CD4-positive, alpha-beta T cell treated with Interleukin-10 for 1 hour (primary cell): ENCODE measurements at regions not wholly inside any gene's neighbourhood (a gene's known extent, or its start where the extent isn't known, plus 50 kb on each side); places are given as distances from the start of the nearest gene placed in this dataset.
A peak's percentile ranks its signal among the peaks of the same experiment; 100 is the strongest.

ENCODE experiments used
- DNase-seq: peaks from one replicate; pipeline ENCODE4 v3.0.0-alpha.2; 2020

GRCh38 chr7:16978358-16979244 is 96.8 kb upstream of the AGR3 start:
- DNase-seq: no peak

GRCh38 chr7:16980539-16980938 is 98.8 kb upstream of the AGR3 start:
- no peak for DNase-seq

DNA sequence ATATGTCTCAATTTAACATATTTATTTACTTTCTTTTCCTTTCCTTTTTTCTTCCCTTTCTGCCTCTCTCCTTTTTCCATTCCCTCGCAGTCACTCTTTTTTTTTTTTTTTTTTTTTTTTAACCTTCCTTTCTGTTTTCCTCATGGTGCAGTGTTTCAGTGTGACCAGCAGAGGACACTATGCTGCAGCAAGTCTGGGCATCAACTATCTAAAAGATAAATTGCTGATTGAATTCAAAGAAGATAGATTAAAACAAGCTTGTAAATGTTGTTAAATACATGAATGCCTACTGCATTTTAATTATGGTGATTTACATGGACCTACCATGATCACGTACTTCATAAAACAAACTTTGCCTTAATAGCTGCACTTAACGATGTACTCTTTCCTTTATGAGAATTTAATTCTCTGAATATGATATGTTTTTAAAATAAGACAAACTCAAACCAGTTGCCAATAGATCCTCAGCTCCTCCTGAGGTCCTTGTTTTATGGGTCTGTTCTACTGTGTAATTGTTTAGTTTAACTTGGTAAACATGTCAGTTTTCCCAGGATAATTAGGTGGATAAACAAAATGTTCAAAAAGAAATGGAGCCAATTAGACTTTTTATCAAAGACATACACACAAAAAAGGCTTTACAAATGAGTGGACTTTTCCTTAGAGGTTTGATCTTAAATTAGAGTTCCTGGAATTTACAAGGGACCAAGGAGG is 101.0 kb upstream of the AGR3 start:
- DNase-seq: peak; percentile 52

GRCh38 chr7:16984375-16984774 is 102.6 kb upstream of the AGR3 start:
- no peak for DNase-seq

DNA sequence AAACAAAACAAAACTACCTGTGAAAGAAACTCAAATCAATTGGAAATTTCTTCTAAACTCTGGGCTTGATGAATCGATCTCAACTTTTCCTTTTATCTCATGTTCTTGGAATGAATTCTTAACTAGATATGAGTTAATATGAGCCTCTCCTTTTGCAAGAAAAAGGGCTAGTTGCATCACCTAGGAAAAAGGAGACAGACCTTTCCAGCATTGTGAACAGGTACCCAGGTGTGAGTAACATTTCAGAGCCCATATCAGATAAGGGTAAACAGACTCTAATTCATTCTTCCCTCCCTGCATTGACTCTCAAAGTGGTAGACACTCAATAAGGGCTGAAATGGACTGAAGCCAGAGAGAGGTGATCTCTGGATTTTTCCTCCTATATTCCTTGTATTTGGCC is 103.8 kb upstream of the AGR3 start:
- no peak for DNase-seq

GRCh38 chr7:16986755-16987154 is 105.0 kb upstream of the AGR3 start:
- DNase-seq: no peak

- no peak for DNase-seq
Measured at GRCh38 chr7:16989811-16990413, 108.1 kb upstream of the AGR3 start.

DNA sequence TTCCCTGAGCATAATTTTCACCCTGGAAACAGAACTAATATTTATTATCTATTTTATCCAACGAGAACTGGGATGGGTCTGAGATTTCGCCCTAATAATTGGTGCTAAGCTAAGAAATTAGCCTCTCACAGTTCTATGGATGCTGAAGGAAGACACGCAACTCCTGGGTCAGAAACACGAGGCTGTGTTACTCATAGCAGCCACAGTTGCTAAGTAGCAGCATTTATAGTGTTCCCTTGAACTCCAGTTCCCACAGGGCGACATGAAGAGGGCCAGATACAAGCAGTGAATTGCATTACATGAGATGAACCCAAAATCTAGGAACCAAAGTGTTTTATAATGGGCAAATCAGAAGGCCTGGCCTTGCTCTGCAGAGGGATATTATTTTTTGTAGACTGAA is 109.8 kb upstream of the AGR3 start:
- no peak for DNase-seq

- no peak for DNase-seq
Measured at GRCh38 chr7:16993543-16993942, 111.8 kb upstream of the AGR3 start.

DNA sequence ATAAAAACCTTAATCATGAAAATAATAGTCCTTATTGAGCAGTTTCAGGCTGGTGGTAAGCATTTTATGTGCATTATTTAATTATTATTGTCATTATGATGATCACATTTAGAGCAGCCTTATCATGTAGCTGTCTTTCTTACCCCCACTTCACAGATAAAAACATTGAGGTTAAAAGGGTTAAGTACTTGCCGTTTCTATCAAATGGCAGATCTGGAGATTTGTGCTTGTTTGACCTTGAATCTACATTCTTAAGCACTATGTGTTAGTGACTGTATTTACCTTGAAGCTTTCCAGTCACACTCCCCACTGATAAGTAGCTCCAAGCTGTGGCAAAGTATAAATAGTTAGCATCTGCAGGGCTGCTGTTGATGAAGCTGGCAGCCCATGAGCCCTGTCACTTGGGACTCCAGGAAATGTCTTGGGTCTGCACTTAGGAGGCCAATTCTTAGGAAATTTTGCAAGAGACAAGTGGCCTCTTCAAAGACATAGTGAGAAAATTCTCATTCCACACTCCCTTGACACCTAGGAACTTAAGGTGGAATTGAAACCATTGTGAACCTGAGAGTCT is 116.8 kb upstream of the AGR3 start:
- DNase-seq: no peak

DNA sequence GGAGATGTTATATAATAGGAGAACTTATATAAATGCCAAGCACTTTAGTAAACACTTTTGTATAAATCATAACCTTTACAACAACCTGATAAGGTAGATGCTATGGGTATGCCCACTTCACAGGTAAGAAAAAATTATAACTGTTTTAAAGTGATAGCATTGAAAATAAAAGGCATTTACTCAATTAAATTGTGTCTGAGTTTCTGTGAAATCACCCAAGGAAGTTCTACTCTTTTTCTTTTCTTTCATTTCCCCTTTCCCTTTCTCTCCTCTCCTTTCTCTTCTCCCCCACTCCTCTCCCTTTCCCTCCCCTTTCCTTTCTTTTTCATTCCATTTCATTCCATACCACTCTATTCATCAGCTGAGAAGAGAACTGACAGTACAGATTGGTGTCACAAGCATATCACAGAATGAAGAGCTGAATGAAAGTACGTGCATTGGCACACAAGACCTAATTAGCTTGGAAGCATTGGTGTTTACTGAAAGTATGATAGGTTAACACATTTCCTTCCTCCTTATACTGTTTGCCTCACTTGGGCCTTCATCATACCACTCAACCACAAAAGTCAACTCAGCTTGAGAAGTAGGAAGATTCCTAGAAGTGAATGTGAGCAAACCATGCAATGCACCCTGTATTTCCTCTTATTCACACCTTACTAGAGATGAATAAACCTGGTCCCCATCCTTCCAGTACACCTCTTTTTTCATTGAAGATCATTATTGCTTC is 117.9 kb upstream of the AGR3 start:
- DNase-seq: no peak

GRCh38 chr7:17005271-17005670 is 123.5 kb upstream of the AGR3 start:
- no peak for DNase-seq

DNA sequence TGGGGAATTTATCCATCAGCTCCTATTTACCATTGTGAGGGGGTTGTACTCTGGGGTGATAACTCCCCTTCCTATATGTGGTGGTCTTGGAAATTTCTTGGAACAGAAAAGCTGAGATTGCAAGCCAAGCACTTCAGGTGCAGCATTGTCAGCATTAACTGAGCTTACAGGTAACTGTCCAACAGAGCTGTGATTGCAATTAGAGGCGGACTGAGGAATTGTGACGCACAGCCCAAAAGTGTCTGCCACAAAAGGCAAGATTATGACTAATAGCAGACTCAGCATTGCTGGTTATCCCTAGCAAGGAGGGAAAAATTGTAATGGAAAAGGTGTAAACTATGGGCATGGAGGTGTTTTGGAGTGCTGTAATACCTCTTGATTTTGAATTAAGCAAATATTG is 126.1 kb upstream of the AGR3 start:
- no peak for DNase-seq

GRCh38 chr7:17009007-17009719 is 127.4 kb upstream of the AGR3 start:
- DNase-seq: peak; percentile 50

GRCh38 chr7:17009933-17010332 is 128.2 kb upstream of the AGR3 start:
- no peak for DNase-seq

- peak; percentile 25 for DNase-seq
Measured at GRCh38 chr7:17010637-17011300, 129.0 kb upstream of the AGR3 start.

DNA sequence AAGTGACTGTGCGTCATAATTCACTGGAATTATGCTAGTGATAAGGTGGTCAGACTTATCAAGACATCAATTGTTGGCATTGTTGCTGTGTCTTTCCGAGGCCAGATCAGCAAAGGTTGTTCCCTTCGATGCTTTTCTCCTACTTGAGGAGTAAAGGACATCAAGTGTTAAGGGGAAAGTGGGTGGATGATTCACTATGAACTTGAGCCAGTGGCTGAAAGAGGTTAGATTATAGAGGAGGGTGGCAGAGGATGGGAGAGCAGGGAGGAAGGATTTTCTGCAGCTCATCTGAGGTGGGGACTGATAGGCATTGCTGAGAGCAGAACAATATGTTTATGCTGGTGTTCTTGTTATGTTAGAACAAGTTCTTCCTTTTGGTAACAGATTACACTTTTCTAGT is 131.4 kb upstream of the AGR3 start:
- DNase-seq: no peak

DNA sequence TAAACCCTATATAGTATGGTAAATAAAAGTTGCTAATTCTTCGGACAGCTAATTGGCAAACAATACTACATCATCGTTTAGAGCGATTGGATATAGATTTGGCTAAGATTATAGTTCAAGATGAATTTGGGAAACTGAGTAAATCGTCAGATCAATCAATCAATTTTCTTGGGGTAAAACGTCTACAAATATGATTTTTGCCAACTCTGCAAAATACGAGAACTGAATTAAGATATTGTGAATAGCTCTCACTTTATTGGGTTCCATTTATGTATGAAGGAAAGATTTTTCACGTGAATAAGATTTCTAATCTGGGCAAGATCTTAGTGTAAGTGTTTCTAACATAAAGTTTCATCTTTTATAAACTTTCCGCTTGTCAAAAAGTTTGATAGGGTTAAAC is 132.9 kb upstream of the AGR3 start:
- no peak for DNase-seq

DNA sequence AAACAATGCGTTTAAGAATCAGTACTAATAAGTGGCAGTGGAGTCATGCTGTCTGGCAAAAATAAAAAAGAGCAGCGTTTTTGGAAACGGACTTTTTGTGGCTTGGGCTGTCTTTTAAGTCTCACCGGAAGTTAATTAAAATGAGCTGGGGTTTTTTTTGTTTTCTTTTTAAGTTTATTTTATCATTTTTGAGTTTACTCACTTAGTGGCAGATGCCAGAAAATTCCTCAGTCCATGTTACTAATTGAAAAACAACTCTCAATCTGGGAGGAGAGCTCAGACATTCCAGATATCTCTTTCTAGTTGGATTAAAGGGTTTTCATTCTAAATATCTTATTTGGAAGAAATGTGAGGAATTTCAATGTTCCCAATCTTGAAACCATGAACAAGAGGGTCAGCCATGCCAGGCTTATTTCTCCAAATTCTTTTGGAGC is 133.8 kb upstream of the AGR3 start:
- DNase-seq: no peak

DNA sequence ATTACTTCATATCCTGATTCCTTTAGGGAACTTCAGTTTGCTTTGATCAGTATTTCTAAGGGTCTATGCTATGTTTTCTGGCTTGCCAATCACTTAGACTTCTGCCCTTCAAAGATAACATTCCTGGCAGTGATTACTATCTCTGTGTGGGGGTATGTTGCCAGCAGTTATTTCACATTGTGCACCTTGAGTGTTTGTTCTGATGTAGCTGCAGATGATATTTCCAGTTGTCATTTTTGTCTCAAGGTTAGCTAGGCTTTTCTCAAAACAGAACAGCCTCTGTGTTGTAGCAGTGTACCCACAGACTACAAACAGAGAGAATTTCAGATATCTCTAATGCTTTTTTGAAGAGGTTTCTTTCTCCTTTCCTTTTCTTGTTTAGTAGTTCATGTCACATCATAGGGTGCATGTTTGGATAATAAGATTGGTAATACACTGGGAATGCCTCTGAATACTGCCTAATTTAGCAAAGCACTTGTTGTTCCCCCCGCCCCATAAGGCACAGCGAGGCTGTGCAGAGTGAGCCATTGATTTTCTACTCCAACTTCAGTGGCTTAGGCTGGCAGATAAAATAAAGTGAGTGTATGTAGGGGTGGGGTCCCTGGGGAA is 134.7 kb upstream of the AGR3 start:
- no peak for DNase-seq

GRCh38 chr7:17019106-17019505 is 137.3 kb upstream of the AGR3 start:
- DNase-seq: no peak
